GM23338 (cell line): ENCODE measurements at regions not wholly inside any gene's neighbourhood (a gene's known extent, or its start where the extent isn't known, plus 50 kb on each side); places are given as distances from the start of the nearest gene placed in this dataset.

Source experiments
- ATAC-seq: fragments of 200-7000 bp; cut with Tn5 transposase; 3 replicates; pipeline ENCODE4 v1.9.1; 2020
- DNase-seq: peaks from one replicate; pipeline ENCODE4 v3.0.0-alpha.2; 2015; ENCODE audit warnings: low spot score
- H2AFZ ChIP-seq: fragments of 200-600 bp; sonication (generic); 2 replicates; pipeline ENCODE4 v1.8.0; 2016; ENCODE audit warnings: antibody characterized with exemption, mild to moderate bottlenecking, moderate library complexity
- H3F3A ChIP-seq: fragments of 200-600 bp; sonication (generic); replicated peaks from 2 replicates; pipeline ENCODE4 v1.8.0; 2017; ENCODE audit warnings: antibody characterized with exemption, mixed run types, low read depth
- H3K27ac ChIP-seq: fragments of 200-600 bp; sonication (generic); 2 replicates; pipeline ENCODE4 v1.6.1; 2016; ENCODE audit warnings: low read depth
- H3K27me3 ChIP-seq: fragments of 200-600 bp; sonication (generic); 2 replicates; pipeline ENCODE4 v1.8.0; 2016; ENCODE audit warnings: mild to moderate bottlenecking, mixed run types, moderate library complexity; ENCODE audit not compliant: insufficient read depth
- H3K36me3 ChIP-seq: fragments of 200-600 bp; sonication (generic); 2 replicates; pipeline ENCODE4 v1.8.0; 2016; ENCODE audit warnings: mild to moderate bottlenecking; ENCODE audit not compliant: insufficient read depth
- H3K4me1 ChIP-seq: fragments of 200-600 bp; sonication (generic); 2 replicates; pipeline ENCODE4 v1.8.0; 2016; ENCODE audit warnings: mild to moderate bottlenecking, moderate library complexity; ENCODE audit not compliant: insufficient read depth
- H3K4me2 ChIP-seq: fragments of 200-600 bp; sonication (generic); 2 replicates; pipeline ENCODE4 v1.7.1; 2017; ENCODE audit warnings: mixed run types
- H3K4me3 ChIP-seq: fragments of 200-600 bp; sonication (generic); 2 replicates; pipeline ENCODE4 v1.6.1; 2016; ENCODE audit warnings: mixed run types
- H3K79me2 ChIP-seq: fragments of 200-600 bp; sonication (generic); replicated peaks from 2 replicates; pipeline ENCODE4 v1.8.0; 2017; ENCODE audit warnings: mild to moderate bottlenecking; ENCODE audit not compliant: insufficient read depth
- H3K9me2 ChIP-seq: fragments of 200-600 bp; sonication (generic); 2 replicates; pipeline ENCODE4 v1.8.0; 2017; ENCODE audit not compliant: insufficient read depth
- H4K20me1 ChIP-seq: fragments of 200-600 bp; sonication (generic); replicated peaks from 2 replicates; pipeline ENCODE4 v1.8.0; 2017; ENCODE audit warnings: mild to moderate bottlenecking; ENCODE audit not compliant: insufficient read depth
- H3K27ac Mint-ChIP-seq: 2 replicates; pipeline ENCODE4 v1.8.0; 2020; ENCODE audit warnings: inconsistent platforms, mild to moderate bottlenecking, moderate library complexity, mixed read lengths
- H3K27me3 Mint-ChIP-seq: 3 replicates; pipeline ENCODE4 v1.8.0; 2022; ENCODE audit warnings: low read depth, mild to moderate bottlenecking, moderate library complexity, mixed read lengths, inconsistent platforms; ENCODE audit not compliant: insufficient read depth, poor library complexity
- H3K36me3 Mint-ChIP-seq: 3 replicates; pipeline ENCODE4 v1.8.0; 2021; ENCODE audit warnings: low read depth, mild to moderate bottlenecking, inconsistent platforms, moderate library complexity, mixed read lengths
- H3K4me1 Mint-ChIP-seq: 3 replicates; pipeline ENCODE4 v1.8.0; 2020; ENCODE audit warnings: mild to moderate bottlenecking, inconsistent platforms, mixed read lengths
- H3K4me3 Mint-ChIP-seq: 3 replicates; pipeline ENCODE4 v1.8.0; 2021; ENCODE audit warnings: moderate library complexity, mild to moderate bottlenecking, inconsistent platforms, mixed read lengths
- H3K9me3 Mint-ChIP-seq: 3 replicates; pipeline ENCODE4 v1.8.0; 2020; ENCODE audit warnings: moderate library complexity, mild to moderate bottlenecking, inconsistent platforms, mixed read lengths
- CREB1 ChIP-seq: fragments of 250-450 bp; sonication (Bioruptor Pico); IDR thresholded peaks from 2 replicates; pipeline ENCODE4 v1.5.0; 2020; ENCODE audit warnings: low read depth, mild to moderate bottlenecking, moderate library complexity
- EZH2 ChIP-seq: fragments of 200-600 bp; sonication (generic); IDR thresholded peaks from one replicate; pipeline ENCODE4 v1.8.0; 2017; ENCODE audit warnings: antibody characterized with exemption, mild to moderate bottlenecking, low read depth; ENCODE audit not compliant: unreplicated experiment
- EZH2phosphoT487 ChIP-seq: fragments of 200-600 bp; sonication (generic); IDR thresholded peaks from one replicate; pipeline ENCODE4 v1.8.1; 2018; ENCODE audit warnings: antibody characterized with exemption; ENCODE audit not compliant: unreplicated experiment
- JUNB ChIP-seq: IDR thresholded peaks from one replicate; pipeline ENCODE4 v1.6.1; 2016; ENCODE audit warnings: antibody characterized with exemption; ENCODE audit not compliant: unreplicated experiment
- NANOG ChIP-seq: IDR thresholded peaks from 2 replicates; pipeline ENCODE4 v1.6.1; 2016; ENCODE audit warnings: antibody characterized with exemption, borderline replicate concordance
- POLR2AphosphoS5 ChIP-seq: IDR thresholded peaks from 2 replicates; pipeline ENCODE4 v1.6.1; 2016; ENCODE audit warnings: antibody characterized with exemption, low read depth
- ZNF331 ChIP-seq: fragments of 250-450 bp; sonication (Bioruptor Pico); IDR thresholded peaks from 2 replicates; pipeline ENCODE4 v1.5.0; 2020; ENCODE audit warnings: low read depth, mild to moderate bottlenecking, moderate library complexity
- TF ChIP-seq, protein P1 (sequence below): fragments of 250-450 bp; sonication (Bioruptor Pico); IDR thresholded peaks from 2 replicates; pipeline ENCODE4 v1.5.0; 2020; ENCODE audit warnings: mild to moderate bottlenecking, moderate library complexity
- TF ChIP-seq, protein P2 (sequence below): IDR thresholded peaks from 2 replicates; pipeline ENCODE4 v1.6.1; 2016; ENCODE audit warnings: antibody characterized with exemption
- TF ChIP-seq, protein P3 (sequence below): IDR thresholded peaks from one replicate; pipeline ENCODE4 v1.6.1; 2018; ENCODE audit warnings: antibody characterized with exemption; ENCODE audit not compliant: unreplicated experiment

DNA sequence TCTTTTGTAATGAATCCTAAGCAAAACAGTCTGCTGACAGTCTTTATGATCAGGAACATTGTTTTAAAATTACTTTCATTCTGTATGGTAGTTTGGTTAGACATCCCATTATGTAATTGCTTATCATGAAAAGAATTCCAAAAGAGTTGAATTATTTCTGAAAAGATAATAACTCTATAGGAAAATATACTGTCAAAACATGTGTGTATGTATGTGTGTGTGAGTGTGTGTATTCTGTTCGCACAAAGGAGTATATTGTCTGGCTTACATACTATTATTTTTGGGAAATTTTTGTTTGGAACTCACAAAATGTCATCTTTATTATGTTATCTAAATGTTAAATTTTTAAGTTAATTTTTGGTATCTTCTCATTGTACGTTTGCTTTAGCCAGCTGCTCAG lies 1075.9 kb downstream of the ZPLD1 start (continued):
- TF ChIP-seq, protein P1, sequence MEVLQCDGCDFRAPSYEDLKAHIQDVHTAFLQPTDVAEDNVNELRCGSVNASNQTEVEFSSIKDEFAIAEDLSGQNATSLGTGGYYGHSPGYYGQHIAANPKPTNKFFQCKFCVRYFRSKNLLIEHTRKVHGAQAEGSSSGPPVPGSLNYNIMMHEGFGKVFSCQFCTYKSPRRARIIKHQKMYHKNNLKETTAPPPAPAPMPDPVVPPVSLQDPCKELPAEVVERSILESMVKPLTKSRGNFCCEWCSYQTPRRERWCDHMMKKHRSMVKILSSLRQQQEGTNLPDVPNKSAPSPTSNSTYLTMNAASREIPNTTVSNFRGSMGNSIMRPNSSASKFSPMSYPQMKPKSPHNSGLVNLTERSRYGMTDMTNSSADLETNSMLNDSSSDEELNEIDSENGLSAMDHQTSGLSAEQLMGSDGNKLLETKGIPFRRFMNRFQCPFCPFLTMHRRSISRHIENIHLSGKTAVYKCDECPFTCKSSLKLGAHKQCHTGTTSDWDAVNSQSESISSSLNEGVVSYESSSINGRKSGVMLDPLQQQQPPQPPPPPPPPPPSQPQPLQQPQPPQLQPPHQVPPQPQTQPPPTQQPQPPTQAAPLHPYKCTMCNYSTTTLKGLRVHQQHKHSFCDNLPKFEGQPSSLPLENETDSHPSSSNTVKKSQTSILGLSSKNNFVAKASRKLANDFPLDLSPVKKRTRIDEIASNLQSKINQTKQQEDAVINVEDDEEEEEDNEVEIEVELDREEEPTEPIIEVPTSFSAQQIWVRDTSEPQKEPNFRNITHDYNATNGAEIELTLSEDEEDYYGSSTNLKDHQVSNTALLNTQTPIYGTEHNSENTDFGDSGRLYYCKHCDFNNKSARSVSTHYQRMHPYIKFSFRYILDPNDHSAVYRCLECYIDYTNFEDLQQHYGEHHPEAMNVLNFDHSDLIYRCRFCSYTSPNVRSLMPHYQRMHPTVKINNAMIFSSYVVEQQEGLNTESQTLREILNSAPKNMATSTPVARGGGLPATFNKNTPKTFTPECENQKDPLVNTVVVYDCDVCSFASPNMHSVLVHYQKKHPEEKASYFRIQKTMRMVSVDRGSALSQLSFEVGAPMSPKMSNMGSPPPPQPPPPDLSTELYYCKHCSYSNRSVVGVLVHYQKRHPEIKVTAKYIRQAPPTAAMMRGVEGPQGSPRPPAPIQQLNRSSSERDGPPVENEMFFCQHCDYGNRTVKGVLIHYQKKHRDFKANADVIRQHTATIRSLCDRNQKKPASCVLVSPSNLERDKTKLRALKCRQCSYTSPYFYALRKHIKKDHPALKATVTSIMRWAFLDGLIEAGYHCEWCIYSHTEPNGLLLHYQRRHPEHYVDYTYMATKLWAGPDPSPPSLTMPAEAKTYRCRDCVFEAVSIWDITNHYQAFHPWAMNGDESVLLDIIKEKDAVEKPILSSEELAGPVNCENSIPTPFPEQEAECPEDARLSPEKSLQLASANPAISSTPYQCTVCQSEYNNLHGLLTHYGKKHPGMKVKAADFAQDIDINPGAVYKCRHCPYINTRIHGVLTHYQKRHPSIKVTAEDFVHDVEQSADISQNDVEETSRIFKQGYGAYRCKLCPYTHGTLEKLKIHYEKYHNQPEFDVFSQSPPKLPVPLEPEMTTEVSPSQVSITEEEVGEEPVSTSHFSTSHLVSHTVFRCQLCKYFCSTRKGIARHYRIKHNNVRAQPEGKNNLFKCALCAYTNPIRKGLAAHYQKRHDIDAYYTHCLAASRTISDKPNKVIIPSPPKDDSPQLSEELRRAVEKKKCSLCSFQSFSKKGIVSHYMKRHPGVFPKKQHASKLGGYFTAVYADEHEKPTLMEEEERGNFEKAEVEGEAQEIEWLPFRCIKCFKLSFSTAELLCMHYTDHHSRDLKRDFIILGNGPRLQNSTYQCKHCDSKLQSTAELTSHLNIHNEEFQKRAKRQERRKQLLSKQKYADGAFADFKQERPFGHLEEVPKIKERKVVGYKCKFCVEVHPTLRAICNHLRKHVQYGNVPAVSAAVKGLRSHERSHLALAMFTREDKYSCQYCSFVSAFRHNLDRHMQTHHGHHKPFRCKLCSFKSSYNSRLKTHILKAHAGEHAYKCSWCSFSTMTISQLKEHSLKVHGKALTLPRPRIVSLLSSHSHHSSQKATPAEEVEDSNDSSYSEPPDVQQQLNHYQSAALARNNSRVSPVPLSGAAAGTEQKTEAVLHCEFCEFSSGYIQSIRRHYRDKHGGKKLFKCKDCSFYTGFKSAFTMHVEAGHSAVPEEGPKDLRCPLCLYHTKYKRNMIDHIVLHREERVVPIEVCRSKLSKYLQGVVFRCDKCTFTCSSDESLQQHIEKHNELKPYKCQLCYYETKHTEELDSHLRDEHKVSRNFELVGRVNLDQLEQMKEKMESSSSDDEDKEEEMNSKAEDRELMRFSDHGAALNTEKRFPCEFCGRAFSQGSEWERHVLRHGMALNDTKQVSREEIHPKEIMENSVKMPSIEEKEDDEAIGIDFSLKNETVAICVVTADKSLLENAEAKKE: no peak
- TF ChIP-seq EZH2phosphoT487: no peak
- no peak for TF ChIP-seq NANOG

DNA sequence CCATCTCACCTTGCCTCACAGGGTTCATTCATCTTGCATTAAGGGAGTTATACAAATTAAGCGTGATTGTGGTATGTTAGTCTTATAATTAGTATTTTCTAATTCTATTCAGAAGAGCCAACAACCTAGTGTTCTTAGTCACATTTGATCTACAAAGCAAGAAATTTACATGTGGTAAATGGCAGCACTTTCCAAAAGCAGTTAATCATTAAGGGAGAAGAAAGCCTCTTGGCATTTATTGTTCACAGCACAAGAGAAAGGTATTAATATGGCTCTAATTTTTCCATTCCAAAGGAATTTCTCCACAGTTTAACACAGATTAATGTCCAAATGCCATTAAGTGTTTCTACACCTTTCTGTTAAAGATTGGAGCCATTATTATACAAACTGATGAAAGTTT lies 1077.1 kb downstream of the ZPLD1 start:
- Histone ChIP-seq H3K36me3 (no peaks in the 10 kb centered on the region), H3K27me3 (no peaks in the 10 kb centered on the region), H3F3A (no peaks in the 10 kb centered on the region), H3K9me2 (no peaks in the 10 kb centered on the region), H2AFZ (no peak overlapping the region), H3K79me2 (no peaks in the 10 kb centered on the region), H3K27ac (no peak overlapping the region), H4K20me1 (no peaks in the 10 kb centered on the region), H3K4me3 (no peak overlapping the region), H3K4me1 (peaks cover 7% of the 10 kb centered on the region; the same call in 1 of the 2 replicates), H3K4me2 (no peak overlapping the region)
- Mint-ChIP-seq H3K27ac (no peak overlapping the region), H3K4me1 (peaks cover 4% of the 10 kb centered on the region; the same call in 1 of the 3 replicates), H3K4me3 (no peak overlapping the region), H3K27me3 (no peaks in the 10 kb centered on the region), H3K9me3 (peaks cover 3% of the 10 kb centered on the region; the same call in 1 of the 3 replicates), H3K36me3 (no peaks in the 10 kb centered on the region)
- ATAC-seq (no peak), DNase-seq (no peak)
- TF ChIP-seq JUNB: no peak

DNA sequence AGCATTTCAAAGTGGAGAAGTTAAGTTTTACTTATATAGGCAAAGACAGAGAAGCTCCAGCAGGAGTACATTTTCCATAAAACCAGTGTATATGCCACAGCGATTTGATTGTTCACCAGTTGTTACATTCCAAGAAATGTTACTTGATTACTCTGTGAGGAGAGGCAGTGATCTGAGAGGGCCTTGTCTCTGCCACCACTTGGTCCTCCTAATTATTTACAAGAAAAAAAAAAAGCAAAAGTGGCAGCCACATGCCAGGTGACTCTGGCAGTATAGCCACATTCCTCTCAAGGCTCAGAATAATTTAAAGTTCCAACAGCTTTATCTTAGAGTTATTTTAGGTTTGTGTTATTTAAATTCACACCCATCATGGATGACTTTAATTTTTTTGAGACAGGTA lies 1077.8 kb downstream of the ZPLD1 start:
- Histone ChIP-seq H2AFZ (no peak overlapping the region), H3K9me2 (no peaks in the 10 kb centered on the region), H3F3A (no peaks in the 10 kb centered on the region), H3K27me3 (no peaks in the 10 kb centered on the region), H4K20me1 (no peaks in the 10 kb centered on the region), H3K36me3 (no peaks in the 10 kb centered on the region), H3K4me1 (peaks cover 7% of the 10 kb centered on the region; the same call in 1 of the 2 replicates), H3K4me2 (no peak overlapping the region), H3K79me2 (no peaks in the 10 kb centered on the region), H3K27ac (no peak overlapping the region), H3K4me3 (no peak overlapping the region)
- Mint-ChIP-seq H3K27me3 (no peaks in the 10 kb centered on the region), H3K9me3 (0 out of 3 replicates have a peak, but pooled peaks cover 2% of the 10 kb centered on the region), H3K27ac (no peak overlapping the region), H3K4me1 (peaks cover 4% of the 10 kb centered on the region; the same call in 1 of the 3 replicates), H3K36me3 (no peaks in the 10 kb centered on the region), H3K4me3 (no peak overlapping the region)
- DNase-seq (no peak), ATAC-seq (no peak)
- TF ChIP-seq JUNB: no peak
- TF ChIP-seq NANOG: no peak
- no peak for TF ChIP-seq POLR2AphosphoS5
- TF ChIP-seq CREB1 (CRISPR knock-in tag): no peak
- TF ChIP-seq ZNF331 (CRISPR knock-in tag): no peak
- TF ChIP-seq, protein P2, sequence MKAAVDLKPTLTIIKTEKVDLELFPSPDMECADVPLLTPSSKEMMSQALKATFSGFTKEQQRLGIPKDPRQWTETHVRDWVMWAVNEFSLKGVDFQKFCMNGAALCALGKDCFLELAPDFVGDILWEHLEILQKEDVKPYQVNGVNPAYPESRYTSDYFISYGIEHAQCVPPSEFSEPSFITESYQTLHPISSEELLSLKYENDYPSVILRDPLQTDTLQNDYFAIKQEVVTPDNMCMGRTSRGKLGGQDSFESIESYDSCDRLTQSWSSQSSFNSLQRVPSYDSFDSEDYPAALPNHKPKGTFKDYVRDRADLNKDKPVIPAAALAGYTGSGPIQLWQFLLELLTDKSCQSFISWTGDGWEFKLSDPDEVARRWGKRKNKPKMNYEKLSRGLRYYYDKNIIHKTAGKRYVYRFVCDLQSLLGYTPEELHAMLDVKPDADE: no peak
- TF ChIP-seq, protein P3, sequence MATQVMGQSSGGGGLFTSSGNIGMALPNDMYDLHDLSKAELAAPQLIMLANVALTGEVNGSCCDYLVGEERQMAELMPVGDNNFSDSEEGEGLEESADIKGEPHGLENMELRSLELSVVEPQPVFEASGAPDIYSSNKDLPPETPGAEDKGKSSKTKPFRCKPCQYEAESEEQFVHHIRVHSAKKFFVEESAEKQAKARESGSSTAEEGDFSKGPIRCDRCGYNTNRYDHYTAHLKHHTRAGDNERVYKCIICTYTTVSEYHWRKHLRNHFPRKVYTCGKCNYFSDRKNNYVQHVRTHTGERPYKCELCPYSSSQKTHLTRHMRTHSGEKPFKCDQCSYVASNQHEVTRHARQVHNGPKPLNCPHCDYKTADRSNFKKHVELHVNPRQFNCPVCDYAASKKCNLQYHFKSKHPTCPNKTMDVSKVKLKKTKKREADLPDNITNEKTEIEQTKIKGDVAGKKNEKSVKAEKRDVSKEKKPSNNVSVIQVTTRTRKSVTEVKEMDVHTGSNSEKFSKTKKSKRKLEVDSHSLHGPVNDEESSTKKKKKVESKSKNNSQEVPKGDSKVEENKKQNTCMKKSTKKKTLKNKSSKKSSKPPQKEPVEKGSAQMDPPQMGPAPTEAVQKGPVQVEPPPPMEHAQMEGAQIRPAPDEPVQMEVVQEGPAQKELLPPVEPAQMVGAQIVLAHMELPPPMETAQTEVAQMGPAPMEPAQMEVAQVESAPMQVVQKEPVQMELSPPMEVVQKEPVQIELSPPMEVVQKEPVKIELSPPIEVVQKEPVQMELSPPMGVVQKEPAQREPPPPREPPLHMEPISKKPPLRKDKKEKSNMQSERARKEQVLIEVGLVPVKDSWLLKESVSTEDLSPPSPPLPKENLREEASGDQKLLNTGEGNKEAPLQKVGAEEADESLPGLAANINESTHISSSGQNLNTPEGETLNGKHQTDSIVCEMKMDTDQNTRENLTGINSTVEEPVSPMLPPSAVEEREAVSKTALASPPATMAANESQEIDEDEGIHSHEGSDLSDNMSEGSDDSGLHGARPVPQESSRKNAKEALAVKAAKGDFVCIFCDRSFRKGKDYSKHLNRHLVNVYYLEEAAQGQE: no peak
- TF ChIP-seq EZH2: no peak
